HTR-8/SVneo (cell line): ENCODE measurements at regions not wholly inside any gene's neighbourhood (a gene's known extent, or its start where the extent isn't known, plus 50 kb on each side); places are given as distances from the start of the nearest gene placed in this dataset.

Experiments used
- DNase-seq: peaks from one replicate; pipeline ENCODE4 v3.0.0; 2011; ENCODE audit warnings: low spot score, mixed read lengths; ENCODE audit not compliant: insufficient read length
- FAIRE-seq: peaks from 2 replicates; lab custom pipeline; 2011; peaks lifted over from hg19 to GRCh38; lab: Jason Lieb, UNC

- DNase-seq (no peak), FAIRE-seq (no peak)
These were observed 1422.3 kb downstream of the AACS start for GRCh38 chr12:126487431-126487980.

- no peak for FAIRE-seq
These were observed 1423.6 kb downstream of the AACS start for GRCh38 chr12:126488806-126489205.

GRCh38 chr12:126492181-126492580, 1426.9 kb downstream of the AACS start:
- DNase-seq = no peak

More at GRCh38 chr12:126488806-126489205, 1423.6 kb downstream of the AACS start:
- no peak for DNase-seq

GRCh38 chr12:126493366-126494108, 1428.3 kb downstream of the AACS start:
- DNase-seq = no peak
- no peak for FAIRE-seq

More at GRCh38 chr12:126492181-126492580, 1426.9 kb downstream of the AACS start:
- no peak for FAIRE-seq

GRCh38 chr12:126496201-126496600, 1431.0 kb downstream of the AACS start:
- no peak for DNase-seq
- no peak for FAIRE-seq

GRCh38 chr12:126506426-126507182, 1441.4 kb downstream of the AACS start:
- no peak for DNase-seq
- no peak for FAIRE-seq

GRCh38 chr12:126507231-126507630, 1442.0 kb downstream of the AACS start:
- DNase-seq (no peak), FAIRE-seq (no peak)

- DNase-seq = no peak
- no peak for FAIRE-seq
These were observed 1444.3 kb downstream of the AACS start for GRCh38 chr12:126509572-126509971.

- FAIRE-seq (no peak), DNase-seq (no peak)
These were observed 1445.4 kb downstream of the AACS start for GRCh38 chr12:126510630-126511029.

- FAIRE-seq = no peak
These were observed 1448.0 kb downstream of the AACS start for GRCh38 chr12:126512916-126513913.

GRCh38 chr12:126518596-126519200, 1453.5 kb downstream of the AACS start:
- FAIRE-seq (no peak), DNase-seq (no peak)

More at GRCh38 chr12:126512916-126513913, 1448.0 kb downstream of the AACS start:
- no peak for DNase-seq

- DNase-seq = no peak
- FAIRE-seq = no peak
These were observed 1454.6 kb downstream of the AACS start for GRCh38 chr12:126519833-126520232.

GRCh38 chr12:126523891-126524290, 1458.7 kb downstream of the AACS start:
- DNase-seq (no peak), FAIRE-seq (no peak)

GRCh38 chr12:126534495-126534894, 1469.3 kb downstream of the AACS start:
- no peak for FAIRE-seq
- DNase-seq = no peak

GRCh38 chr12:126534942-126535341, 1469.7 kb downstream of the AACS start:
- DNase-seq = no peak
- FAIRE-seq = no peak

GRCh38 chr12:126535971-126536370, 1470.7 kb downstream of the AACS start:
- FAIRE-seq = no peak

GRCh38 chr12:126537961-126538530, 1472.8 kb downstream of the AACS start:
- DNase-seq = no peak

More at GRCh38 chr12:126535971-126536370, 1470.7 kb downstream of the AACS start:
- no peak for DNase-seq

GRCh38 chr12:126538888-126539287, 1473.7 kb downstream of the AACS start:
- FAIRE-seq = no peak
- no peak for DNase-seq

More at GRCh38 chr12:126537961-126538530, 1472.8 kb downstream of the AACS start:
- FAIRE-seq = no peak

GRCh38 chr12:126545411-126545810, 1480.2 kb downstream of the AACS start:
- FAIRE-seq (no peak), DNase-seq (no peak)
